Osteocyte (in vitro differentiated cells): ENCODE measurements at regions not wholly inside any gene's neighbourhood (a gene's known extent, or its start where the extent isn't known, plus 50 kb on each side); places are given as distances from the start of the nearest gene placed in this dataset.

ENCODE experiments used
- DNase-seq: peaks from one replicate; pipeline ENCODE4 v3.0.0; 2021; ENCODE audit warnings: mixed read lengths; ENCODE audit not compliant: unreplicated experiment; ENCODE audit errors: extremely low spot score
- H3K27ac Mint-ChIP-seq: one replicate; pipeline ENCODE4 v1.8.0; 2021; ENCODE audit warnings: mild to moderate bottlenecking, mixed read lengths; ENCODE audit not compliant: unreplicated experiment
- H3K27me3 Mint-ChIP-seq: one replicate; pipeline ENCODE4 v1.8.0; 2021; ENCODE audit warnings: mixed read lengths; ENCODE audit not compliant: unreplicated experiment
- H3K36me3 Mint-ChIP-seq: one replicate; pipeline ENCODE4 v1.8.0; 2021; ENCODE audit warnings: mixed read lengths; ENCODE audit not compliant: unreplicated experiment
- H3K4me1 Mint-ChIP-seq: one replicate; pipeline ENCODE4 v1.8.0; 2021; ENCODE audit warnings: mixed read lengths; ENCODE audit not compliant: unreplicated experiment
- H3K4me3 Mint-ChIP-seq: one replicate; pipeline ENCODE4 v1.8.0; 2021; ENCODE audit warnings: mild to moderate bottlenecking, moderate library complexity, mixed read lengths; ENCODE audit not compliant: unreplicated experiment
- H3K9me3 Mint-ChIP-seq: one replicate; pipeline ENCODE4 v1.8.0; 2021; ENCODE audit warnings: mixed read lengths; ENCODE audit not compliant: unreplicated experiment
- CTCF ChIP-seq: fragments of 200-600 bp; sonication (generic); IDR thresholded peaks from 2 replicates; pipeline ENCODE4 v1.5.0; 2021; ENCODE audit warnings: antibody characterized with exemption, mild to moderate bottlenecking, moderate library complexity

GRCh38 chr2:123370186-123370585 is 654.9 kb upstream of the CNTNAP5 start:
- Mint-ChIP-seq H3K27me3 (no peaks in the 10 kb centered on the region), H3K4me3 (no peak overlapping the region), H3K9me3 (peaks cover 20% of the 10 kb centered on the region), H3K27ac (no peak overlapping the region), H3K4me1 (no peaks in the 10 kb centered on the region), H3K36me3 (no peaks in the 10 kb centered on the region)
- no peak for TF ChIP-seq CTCF
- no peak for DNase-seq

- Mint-ChIP-seq H3K36me3 (no peaks in the 10 kb centered on the region), H3K27me3 (no peaks in the 10 kb centered on the region), H3K27ac (no peak overlapping the region), H3K4me1 (no peaks in the 10 kb centered on the region), H3K4me3 (no peak overlapping the region), H3K9me3 (peaks cover 19% of the 10 kb centered on the region)
- no peak for DNase-seq
- no peak for TF ChIP-seq CTCF
These were observed 653.6 kb upstream of the CNTNAP5 start for GRCh38 chr2:123371535-123371934.

GRCh38 chr2:123380370-123380935 is 644.6 kb upstream of the CNTNAP5 start:
- no peak for DNase-seq
- Mint-ChIP-seq H3K27ac (peak overlapping the region; percentile 29), H3K9me3 (peaks cover 22% of the 10 kb centered on the region), H3K4me3 (no peak overlapping the region), H3K36me3 (no peaks in the 10 kb centered on the region), H3K4me1 (peaks cover 16% of the 10 kb centered on the region), H3K27me3 (no peaks in the 10 kb centered on the region)
- TF ChIP-seq CTCF, result no peak

- DNase-seq, result no peak
- no peak overlapping the region for H3K4me3 Mint-ChIP-seq
- H3K27ac Mint-ChIP-seq, result no peak overlapping the region
- H3K36me3 Mint-ChIP-seq, result no peaks in the 10 kb centered on the region
- H3K9me3 Mint-ChIP-seq, result peaks cover 4% of the 10 kb centered on the region
- TF ChIP-seq CTCF, result no peak
- no peaks in the 10 kb centered on the region for H3K27me3 Mint-ChIP-seq
- no peaks in the 10 kb centered on the region for H3K4me1 Mint-ChIP-seq
These were observed 609.4 kb upstream of the CNTNAP5 start for GRCh38 chr2:123415678-123416077.

- no peak overlapping the region for H3K4me3 Mint-ChIP-seq
- no peak for TF ChIP-seq CTCF
- H3K4me1 Mint-ChIP-seq, result no peaks in the 10 kb centered on the region
- H3K27ac Mint-ChIP-seq, result no peak overlapping the region
- no peaks in the 10 kb centered on the region for H3K36me3 Mint-ChIP-seq
- peaks cover 9% of the 10 kb centered on the region for H3K9me3 Mint-ChIP-seq
- DNase-seq, result no peak
- no peaks in the 10 kb centered on the region for H3K27me3 Mint-ChIP-seq
These were observed 605.1 kb upstream of the CNTNAP5 start for GRCh38 chr2:123419976-123420375.
